GM12872 (cell line): ENCODE measurements at regions not wholly inside any gene's neighbourhood (a gene's known extent, or its start where the extent isn't known, plus 50 kb on each side); places are given as distances from the start of the nearest gene placed in this dataset.

Experiments
- TF ChIP-seq, protein P1 (sequence below): IDR thresholded peaks from 3 replicates; pipeline ENCODE4 v1.5.1; 2011; ENCODE audit warnings: low read depth, mild to moderate bottlenecking, low read length, moderate library complexity; ENCODE audit not compliant: insufficient read depth

DNA sequence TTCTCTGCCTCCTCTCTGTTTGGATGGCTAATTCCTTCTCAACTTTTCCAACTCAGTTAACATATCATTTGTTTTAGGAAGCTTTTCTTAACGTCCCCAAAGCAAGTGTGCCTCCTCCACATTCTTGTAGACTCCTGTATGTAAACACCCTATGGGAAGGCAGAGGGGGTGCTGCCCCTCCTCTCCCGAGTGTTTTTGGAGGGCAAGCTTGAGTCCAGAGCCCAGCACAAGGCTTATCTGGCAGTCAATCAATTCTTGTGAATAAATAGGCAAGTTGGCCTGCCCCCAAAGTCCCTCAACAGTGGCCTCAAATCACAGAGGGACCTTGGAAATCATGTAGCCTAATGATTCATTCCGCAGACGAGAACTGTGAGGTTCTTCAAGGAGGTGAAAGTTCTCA lies 305.6 kb downstream of the RPS24 start:
- TF ChIP-seq, protein P1, sequence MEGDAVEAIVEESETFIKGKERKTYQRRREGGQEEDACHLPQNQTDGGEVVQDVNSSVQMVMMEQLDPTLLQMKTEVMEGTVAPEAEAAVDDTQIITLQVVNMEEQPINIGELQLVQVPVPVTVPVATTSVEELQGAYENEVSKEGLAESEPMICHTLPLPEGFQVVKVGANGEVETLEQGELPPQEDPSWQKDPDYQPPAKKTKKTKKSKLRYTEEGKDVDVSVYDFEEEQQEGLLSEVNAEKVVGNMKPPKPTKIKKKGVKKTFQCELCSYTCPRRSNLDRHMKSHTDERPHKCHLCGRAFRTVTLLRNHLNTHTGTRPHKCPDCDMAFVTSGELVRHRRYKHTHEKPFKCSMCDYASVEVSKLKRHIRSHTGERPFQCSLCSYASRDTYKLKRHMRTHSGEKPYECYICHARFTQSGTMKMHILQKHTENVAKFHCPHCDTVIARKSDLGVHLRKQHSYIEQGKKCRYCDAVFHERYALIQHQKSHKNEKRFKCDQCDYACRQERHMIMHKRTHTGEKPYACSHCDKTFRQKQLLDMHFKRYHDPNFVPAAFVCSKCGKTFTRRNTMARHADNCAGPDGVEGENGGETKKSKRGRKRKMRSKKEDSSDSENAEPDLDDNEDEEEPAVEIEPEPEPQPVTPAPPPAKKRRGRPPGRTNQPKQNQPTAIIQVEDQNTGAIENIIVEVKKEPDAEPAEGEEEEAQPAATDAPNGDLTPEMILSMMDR, result no peak

DNA sequence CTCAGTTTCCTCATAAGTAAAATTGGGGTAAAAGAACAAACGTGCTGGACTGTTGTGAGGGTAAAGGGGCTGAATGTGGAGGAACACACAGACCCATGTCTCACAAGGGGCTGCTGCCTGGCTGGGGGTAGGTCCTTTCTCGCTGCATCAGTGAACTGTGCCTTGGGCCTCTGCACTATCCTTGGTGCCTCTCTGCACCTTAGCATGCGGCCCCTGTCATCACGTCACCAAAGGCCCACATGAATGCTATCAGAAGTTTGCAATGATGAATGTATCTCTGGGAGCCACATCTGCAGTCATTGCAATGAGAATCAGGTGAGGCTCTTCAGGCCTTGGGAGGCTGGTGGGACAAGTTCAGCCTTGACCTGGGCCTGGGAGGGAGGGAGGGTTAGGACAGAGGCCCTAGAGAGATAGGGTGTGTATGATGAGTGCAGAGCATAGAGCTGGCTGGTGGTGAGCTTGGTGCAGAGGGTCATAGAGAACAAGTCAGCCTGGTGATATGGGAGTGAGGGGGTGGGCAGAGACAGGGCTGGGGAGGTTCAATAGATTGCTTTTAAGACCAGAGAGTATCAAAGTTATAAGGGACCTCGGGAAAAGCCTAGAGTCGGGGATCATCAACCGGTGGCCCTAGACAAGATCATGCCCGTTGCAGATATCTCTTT lies 308.4 kb downstream of the RPS24 start:
- TF ChIP-seq, protein P1, result no peak

DNA sequence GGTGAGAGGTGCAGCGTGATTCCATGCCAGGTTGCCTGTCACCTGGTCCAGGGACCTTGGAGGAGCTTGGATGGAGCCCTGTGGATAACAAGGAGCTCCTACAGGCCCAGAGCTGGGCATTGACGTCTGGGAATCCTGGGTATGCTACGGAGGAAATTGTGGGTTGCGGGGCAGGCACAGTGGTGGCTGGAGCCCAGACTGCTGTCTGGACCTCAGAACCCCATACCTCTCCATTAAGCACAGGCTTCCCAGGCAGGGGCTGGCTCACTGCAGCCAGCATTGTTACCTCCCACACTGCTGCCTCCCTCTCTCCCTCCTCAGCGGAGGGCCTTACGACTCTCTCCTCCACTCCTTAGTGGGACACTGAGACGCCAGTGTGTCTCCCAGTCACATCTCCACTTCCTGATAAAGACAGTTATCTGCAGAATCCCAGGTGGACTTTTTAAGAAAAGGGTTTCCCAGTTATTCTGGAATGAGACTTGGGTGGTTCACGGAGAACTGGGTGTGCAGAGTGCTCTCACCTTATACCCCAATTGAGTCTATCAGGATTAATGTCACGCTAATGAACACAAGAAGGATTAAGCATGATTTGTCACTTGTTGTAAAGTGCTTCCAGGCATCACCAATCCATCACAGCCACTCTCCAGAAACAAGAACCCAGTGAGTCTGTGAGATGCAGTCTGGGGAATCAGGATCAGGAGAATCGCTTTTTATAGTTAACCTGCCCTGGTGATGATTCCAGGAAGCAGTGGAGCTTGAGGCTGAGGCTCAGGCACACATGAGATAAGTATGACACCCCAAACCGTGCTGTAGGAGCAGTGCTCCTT lies 309.4 kb downstream of the RPS24 start:
- TF ChIP-seq, protein P1, result no peak

DNA sequence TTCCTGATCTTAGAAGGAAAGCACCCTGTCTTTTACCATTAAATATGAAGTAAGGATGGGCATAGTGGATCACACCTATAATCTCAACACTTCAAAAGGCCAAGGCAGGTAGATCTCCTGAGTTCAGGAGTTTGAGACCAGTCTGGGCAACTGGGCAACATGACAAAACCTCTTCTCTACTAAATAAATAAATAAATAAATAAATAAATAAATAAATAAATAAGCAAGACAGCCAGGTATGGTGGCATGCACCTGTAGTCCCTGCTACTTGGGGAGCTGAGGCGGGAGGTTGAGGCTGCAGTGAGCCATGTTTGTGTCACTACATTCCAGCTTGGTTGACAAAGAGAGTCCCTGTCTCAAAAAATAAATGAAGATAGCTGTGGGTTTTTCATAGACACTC lies 313.1 kb downstream of the RPS24 start:
- TF ChIP-seq, protein P1, result no peak

DNA sequence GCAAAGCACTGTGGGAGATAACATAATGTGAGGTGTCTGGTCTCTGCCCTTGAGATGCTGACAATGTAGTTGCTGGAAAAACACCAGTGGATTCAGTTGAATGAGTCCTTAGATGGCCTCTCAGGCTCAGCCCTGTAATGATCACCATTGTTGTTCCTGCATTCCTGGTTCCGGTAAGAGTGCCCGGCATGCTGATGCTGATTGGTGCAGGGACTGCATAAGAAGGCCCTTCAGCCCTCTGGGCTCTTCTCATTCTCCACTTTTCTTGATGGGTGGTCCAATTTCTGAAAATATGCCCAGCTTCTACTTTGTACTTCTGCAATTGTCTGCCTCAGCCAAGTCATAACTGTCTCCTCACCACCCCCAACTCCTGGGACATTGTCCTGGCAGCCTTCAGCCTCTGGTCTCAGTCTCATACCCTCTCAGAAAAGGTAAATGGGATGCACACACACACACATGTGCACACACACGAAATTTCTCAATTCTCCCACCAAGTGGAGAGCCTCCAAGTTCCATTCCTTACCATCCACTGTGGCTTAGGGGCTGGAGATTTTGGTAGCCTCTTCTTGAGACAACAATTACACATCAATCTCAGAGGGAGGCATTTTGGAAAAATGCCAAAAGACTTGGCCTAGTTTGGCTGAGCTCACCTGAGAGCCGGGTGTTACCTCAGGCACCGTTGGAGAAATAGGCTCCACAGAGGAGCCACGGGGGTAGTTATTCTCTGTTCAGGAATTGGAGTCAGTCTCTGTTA lies 314.9 kb downstream of the RPS24 start:
- TF ChIP-seq, protein P1, result no peak

DNA sequence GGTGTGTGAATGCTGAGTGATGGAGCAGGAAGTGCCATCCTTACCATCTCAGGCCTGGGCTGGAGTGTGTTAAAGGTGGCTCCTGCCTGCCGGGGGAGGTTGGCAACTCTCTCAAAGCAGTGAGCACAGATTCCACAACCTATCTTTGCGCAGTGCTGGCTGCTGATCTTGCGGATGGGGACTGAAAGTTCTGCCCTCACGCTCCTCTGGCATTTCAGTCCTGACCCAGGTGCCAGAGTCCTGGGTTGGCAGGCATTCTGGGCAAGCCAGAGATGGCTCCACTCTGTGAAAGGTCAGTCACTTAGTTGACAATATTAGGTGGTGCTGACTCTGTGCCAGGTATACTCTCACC lies 315.5 kb downstream of the RPS24 start:
- TF ChIP-seq, protein P1, result no peak

DNA sequence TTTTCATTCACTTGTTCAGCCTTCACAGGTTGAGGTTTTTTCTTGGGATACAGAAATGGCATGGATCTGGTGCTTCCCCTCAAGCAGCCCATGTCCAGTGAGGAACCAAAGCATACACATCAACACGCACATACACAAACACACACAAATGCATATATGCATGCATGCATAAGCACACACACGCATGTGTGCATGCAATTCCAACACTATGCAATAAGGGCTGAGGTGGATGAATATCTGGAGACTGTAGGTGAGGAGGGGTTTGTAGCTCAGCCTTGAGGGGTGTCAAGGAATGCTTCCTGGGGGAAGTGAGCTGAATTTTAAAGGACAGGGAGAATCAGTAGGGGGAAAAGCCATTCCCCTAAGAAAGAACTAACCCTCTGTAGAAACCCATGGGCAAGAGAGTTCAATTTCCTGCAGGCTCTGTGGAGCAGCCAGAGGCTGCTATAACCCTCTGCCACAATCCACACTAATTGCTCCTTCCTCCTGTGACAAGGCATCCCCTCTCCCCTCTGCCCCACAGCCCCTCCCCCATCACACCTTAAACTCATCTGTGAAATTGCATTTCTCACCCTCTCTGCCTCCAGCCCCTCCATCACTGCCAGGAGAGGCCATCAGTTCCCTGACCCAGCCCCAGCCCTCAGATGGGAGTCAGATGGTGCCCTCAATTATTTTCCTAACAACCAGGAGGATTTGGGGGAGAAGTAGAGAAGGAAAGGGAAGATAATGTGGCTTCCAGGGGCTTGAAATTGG lies 316.4 kb downstream of the RPS24 start:
- TF ChIP-seq, protein P1, result no peak
